ENCODE measurements at regions not wholly inside any gene's neighbourhood (a gene's known extent, or its start where the extent isn't known, plus 50 kb on each side); places are given as distances from the start of the nearest gene placed in this dataset.

- WGBS = 74% methylated on average over 9 of the region's 9 CpGs
- Histone ChIP-seq H3K27me3 (peaks cover 0 to 17% (median 0%) of the 10 kb centered on the region in 4 donors), H3K27ac (replicated peaks in 1 of 4) (no peak overlapping the region), H3K9me3 (no peaks in the 10 kb centered on the region), H3K4me1 (peaks cover 0 to 8% (median 6%) of the 10 kb centered on the region in 4 donors), H3K36me3 (no peaks in the 10 kb centered on the region), H3K4me3 (no peak overlapping the region)
- intact Hi-C loops (cut with DNase I) = no loop called here
- TF ChIP-seq POLR2AphosphoS5 (IDR thresholded peaks at IDR 0.05) (no peak), POLR2A (IDR thresholded peaks at IDR 0.05; ENCODE audit: low read depth) (no peak)
- DNase-seq (ENCODE audit: extremely low spot score) = no peak
Measured at GRCh38 chr20:57020364-57020763, 246.1 kb downstream of the BMP7 start.

- Histone ChIP-seq H3K27me3 (peaks cover 0 to 17% (median 0%) of the 10 kb centered on the region in 4 donors), H3K4me3 (no peak overlapping the region), H3K4me1 (peaks cover 0 to 20% (median 18%) of the 10 kb centered on the region in 4 donors), H3K36me3 (no peaks in the 10 kb centered on the region), H3K27ac (replicated peaks in 1 of 4) (no peak overlapping the region), H3K9me3 (no peaks in the 10 kb centered on the region)
- intact Hi-C loops (cut with DNase I) = no loop called here
- no peak for DNase-seq (ENCODE audit: extremely low spot score)
- no peak for TF ChIP-seq EP300 (IDR thresholded peaks at IDR 0.05)
- no peak for TF ChIP-seq CTCF (IDR thresholded peaks at IDR 0.05)
- no peak for TF ChIP-seq POLR2AphosphoS5 (IDR thresholded peaks at IDR 0.05)
- TF ChIP-seq POLR2A (IDR thresholded peaks at IDR 0.05; ENCODE audit: low read depth) = no peak
- 57% methylated on average over 6 of the region's 6 CpGs for WGBS
Measured at GRCh38 chr20:57022306-57022705, 244.1 kb downstream of the BMP7 start.

GRCh38 chr20:57023007-57023406 lies 243.4 kb downstream of the BMP7 start:
- Histone ChIP-seq H3K9me3 (no peaks in the 10 kb centered on the region), H3K4me1 (peaks cover 0 to 20% (median 18%) of the 10 kb centered on the region in 4 donors), H3K27ac (replicated peaks in 1 of 4) (no peak overlapping the region), H3K4me3 (no peak overlapping the region), H3K27me3 (peaks cover 0 to 17% (median 0%) of the 10 kb centered on the region in 4 donors), H3K36me3 (no peaks in the 10 kb centered on the region)
- intact Hi-C loops (cut with DNase I) = no loop called here
- 84% methylated on average over 2 of the region's 2 CpGs for WGBS
- no peak for DNase-seq (ENCODE audit: extremely low spot score)
- TF ChIP-seq POLR2A (IDR thresholded peaks at IDR 0.05; ENCODE audit: low read depth) (no peak), CTCF (IDR thresholded peaks at IDR 0.05) (no peak), POLR2AphosphoS5 (IDR thresholded peaks at IDR 0.05) (no peak), EP300 (IDR thresholded peaks at IDR 0.05) (no peak)

DNA sequence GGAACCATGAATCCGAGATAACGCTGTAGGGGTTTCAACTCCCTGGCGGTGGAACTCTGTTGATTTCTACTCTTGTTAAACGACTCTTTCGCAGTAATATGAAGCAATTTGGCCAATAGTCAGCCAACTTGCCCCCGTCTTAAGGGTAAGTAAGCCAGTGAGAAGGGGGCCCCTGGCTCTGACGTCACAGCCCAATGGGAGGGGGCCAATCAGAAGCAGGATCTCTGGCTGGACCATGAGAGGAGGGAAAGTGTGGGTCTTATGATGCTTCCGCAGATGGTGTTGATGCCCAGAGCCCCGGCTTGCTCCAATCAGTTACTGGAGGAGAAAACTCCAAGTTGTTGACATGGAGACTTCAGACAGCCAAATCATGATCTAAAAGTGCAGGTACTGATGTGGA lies 242.4 kb downstream of the BMP7 start:
- peaks cover 0 to 20% (median 18%) of the 10 kb centered on the region in 4 donors for H3K4me1 ChIP-seq
- H3K9me3 ChIP-seq = no peaks in the 10 kb centered on the region
- 91% methylated on average over 9 of the region's 9 CpGs for WGBS
- DNase-seq (ENCODE audit: extremely low spot score) = no peak
- H3K27me3 ChIP-seq = peaks cover 0 to 13% (median 0%) of the 10 kb centered on the region in 4 donors
- TF ChIP-seq POLR2AphosphoS5 (IDR thresholded peaks at IDR 0.05) (no peak), EP300 (IDR thresholded peaks at IDR 0.05) (no peak), POLR2A (IDR thresholded peaks at IDR 0.05; ENCODE audit: low read depth) (no peak), CTCF (IDR thresholded peaks at IDR 0.05) (no peak)
- intact Hi-C loops (cut with DNase I) = no loop called here
- no peaks in the 10 kb centered on the region for H3K36me3 ChIP-seq
- H3K27ac ChIP-seq (replicated peaks in 1 of 4) = no peak overlapping the region
- no peak overlapping the region for H3K4me3 ChIP-seq

- peaks cover 0 to 20% (median 18%) of the 10 kb centered on the region in 4 donors for H3K4me1 ChIP-seq
- WGBS = 78% methylated on average over 4 of the region's 4 CpGs
- no peak for TF ChIP-seq POLR2AphosphoS5 (IDR thresholded peaks at IDR 0.05)
- TF ChIP-seq CTCF (IDR thresholded peaks at IDR 0.05) = no peak
- TF ChIP-seq POLR2A (IDR thresholded peaks at IDR 0.05; ENCODE audit: low read depth) = no peak
- no peak for TF ChIP-seq EP300 (IDR thresholded peaks at IDR 0.05)
- no peak overlapping the region for H3K4me3 ChIP-seq
- H3K27me3 ChIP-seq = peaks cover 0 to 12% (median 0%) of the 10 kb centered on the region in 4 donors
- H3K9me3 ChIP-seq = no peaks in the 10 kb centered on the region
- peak overlapping the region; percentile 56 to 71 (median 66) for H3K27ac ChIP-seq (replicated peaks in 1 of 4)
- no peak for DNase-seq (ENCODE audit: extremely low spot score)
- H3K36me3 ChIP-seq = no peaks in the 10 kb centered on the region
- intact Hi-C loops (cut with DNase I) = no loop called here
Measured at GRCh38 chr20:57024849-57025248, 241.6 kb downstream of the BMP7 start.

All from esophagus muscularis mucosa (tissue), 4 donors.